ENCODE measurements at regions not wholly inside any gene's neighbourhood (a gene's known extent, or its start where the extent isn't known, plus 50 kb on each side); places are given as distances from the start of the nearest gene placed in this dataset.

DNA sequence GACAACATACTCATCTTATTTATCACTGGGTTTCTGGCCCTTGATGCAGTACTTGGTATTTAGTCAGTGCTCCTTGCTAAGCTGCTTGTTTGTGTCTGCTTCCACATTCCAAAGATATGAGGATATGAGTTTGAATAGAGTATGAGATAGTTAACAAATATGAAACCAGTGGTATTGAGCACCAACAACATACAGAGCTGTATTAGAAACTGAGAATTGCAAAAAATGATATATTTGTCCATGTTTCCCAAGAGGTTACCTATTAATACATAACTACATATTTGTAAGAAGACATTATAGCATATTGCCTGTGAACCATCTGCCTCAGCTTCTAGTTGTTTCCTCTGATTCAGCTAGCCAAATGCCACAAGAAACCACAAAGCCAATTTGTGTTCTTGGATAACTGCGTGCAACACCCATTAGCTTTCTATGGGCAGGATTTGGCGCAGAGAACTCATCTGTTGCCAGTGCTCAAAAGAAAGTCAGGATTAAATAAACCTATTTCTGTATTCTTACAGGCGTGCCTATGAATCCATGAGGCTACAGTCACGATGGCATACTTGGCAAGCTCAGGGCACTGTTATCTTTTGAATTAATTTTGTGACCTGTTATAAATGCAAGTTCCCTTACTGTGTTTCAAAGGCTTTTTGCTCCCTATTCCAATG, 194.4 kb downstream of the MAP2K6 start:
- TF ChIP-seq, protein P1, sequence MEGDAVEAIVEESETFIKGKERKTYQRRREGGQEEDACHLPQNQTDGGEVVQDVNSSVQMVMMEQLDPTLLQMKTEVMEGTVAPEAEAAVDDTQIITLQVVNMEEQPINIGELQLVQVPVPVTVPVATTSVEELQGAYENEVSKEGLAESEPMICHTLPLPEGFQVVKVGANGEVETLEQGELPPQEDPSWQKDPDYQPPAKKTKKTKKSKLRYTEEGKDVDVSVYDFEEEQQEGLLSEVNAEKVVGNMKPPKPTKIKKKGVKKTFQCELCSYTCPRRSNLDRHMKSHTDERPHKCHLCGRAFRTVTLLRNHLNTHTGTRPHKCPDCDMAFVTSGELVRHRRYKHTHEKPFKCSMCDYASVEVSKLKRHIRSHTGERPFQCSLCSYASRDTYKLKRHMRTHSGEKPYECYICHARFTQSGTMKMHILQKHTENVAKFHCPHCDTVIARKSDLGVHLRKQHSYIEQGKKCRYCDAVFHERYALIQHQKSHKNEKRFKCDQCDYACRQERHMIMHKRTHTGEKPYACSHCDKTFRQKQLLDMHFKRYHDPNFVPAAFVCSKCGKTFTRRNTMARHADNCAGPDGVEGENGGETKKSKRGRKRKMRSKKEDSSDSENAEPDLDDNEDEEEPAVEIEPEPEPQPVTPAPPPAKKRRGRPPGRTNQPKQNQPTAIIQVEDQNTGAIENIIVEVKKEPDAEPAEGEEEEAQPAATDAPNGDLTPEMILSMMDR (IDR thresholded peaks at IDR 0.05 in 8 of 11, conservative IDR thresholded peaks at IDR 0.05 in 3 of 11) = no peak
- TF ChIP-seq POLR2A (IDR thresholded peaks at IDR 0.05) (no peak), POLR2AphosphoS5 (IDR thresholded peaks at IDR 0.05) (no peak)
